Progenitor cell of endocrine pancreas (in vitro differentiated cells): ENCODE measurements at regions not wholly inside any gene's neighbourhood (a gene's known extent, or its start where the extent isn't known, plus 50 kb on each side); places are given as distances from the start of the nearest gene placed in this dataset.
"Not testable (repeated sequence)": the region's sequence is repeated elsewhere in the genome, so short reads cannot be mapped to it uniquely, and the experiment has no call there.

Experiments used
- DNase-seq: peaks from one replicate; pipeline ENCODE4 v3.0.0; 2021; ENCODE audit warnings: low spot score; ENCODE audit not compliant: unreplicated experiment
- H3K27ac Mint-ChIP-seq: 2 replicates; pipeline ENCODE4 v1.8.0; 2021; ENCODE audit warnings: mild to moderate bottlenecking, moderate library complexity, mixed read lengths
- H3K27me3 Mint-ChIP-seq: 2 replicates; pipeline ENCODE4 v1.8.0; 2021; ENCODE audit warnings: mixed read lengths
- H3K36me3 Mint-ChIP-seq: 2 replicates; pipeline ENCODE4 v1.8.0; 2022; ENCODE audit warnings: mixed read lengths; ENCODE audit not compliant: insufficient read depth
- H3K4me1 Mint-ChIP-seq: 2 replicates; pipeline ENCODE4 v1.8.0; 2021; ENCODE audit warnings: low read depth, mixed read lengths
- H3K4me3 Mint-ChIP-seq: 2 replicates; pipeline ENCODE4 v1.8.0; 2021; ENCODE audit warnings: low read depth, mild to moderate bottlenecking, moderate library complexity, mixed read lengths
- H3K9me3 Mint-ChIP-seq: 2 replicates; pipeline ENCODE4 v1.8.0; 2021; ENCODE audit warnings: low read depth, mixed read lengths
- TF ChIP-seq, protein P1 (sequence below): fragments of 200-600 bp; sonication (generic); IDR thresholded peaks from one replicate; pipeline ENCODE4 v1.5.0; 2021; ENCODE audit warnings: antibody characterized with exemption, mild to moderate bottlenecking; ENCODE audit not compliant: unreplicated experiment

DNA sequence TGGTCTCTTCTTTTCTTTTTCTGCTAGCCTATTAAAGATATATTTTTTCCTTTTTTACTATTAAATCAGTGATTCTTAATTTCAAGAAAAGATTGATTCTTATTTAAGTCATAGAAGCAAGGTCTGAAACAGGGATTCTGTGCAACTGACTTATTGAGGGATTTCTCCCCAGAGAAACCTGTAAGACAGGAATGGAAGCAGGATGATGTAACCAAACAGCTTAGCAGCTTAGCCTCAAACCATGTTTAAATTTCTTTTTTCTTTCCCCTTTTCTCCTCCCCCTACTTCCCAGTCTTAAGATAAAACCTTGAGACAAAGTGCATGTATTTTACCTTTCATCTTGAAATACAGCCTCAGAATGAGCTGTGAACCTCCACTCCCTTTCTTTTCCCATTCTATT lies 322.8 kb downstream of the NEK10 start:
- H3K4me3 Mint-ChIP-seq, result no peak overlapping the region
- no peak for DNase-seq
- no peaks in the 10 kb centered on the region for H3K36me3 Mint-ChIP-seq
- H3K4me1 Mint-ChIP-seq, result peaks cover 13% of the 10 kb centered on the region
- no peaks in the 10 kb centered on the region for H3K27me3 Mint-ChIP-seq
- peaks cover 12% of the 10 kb centered on the region for H3K9me3 Mint-ChIP-seq
- no peak overlapping the region for H3K27ac Mint-ChIP-seq
- TF ChIP-seq, protein P1, sequence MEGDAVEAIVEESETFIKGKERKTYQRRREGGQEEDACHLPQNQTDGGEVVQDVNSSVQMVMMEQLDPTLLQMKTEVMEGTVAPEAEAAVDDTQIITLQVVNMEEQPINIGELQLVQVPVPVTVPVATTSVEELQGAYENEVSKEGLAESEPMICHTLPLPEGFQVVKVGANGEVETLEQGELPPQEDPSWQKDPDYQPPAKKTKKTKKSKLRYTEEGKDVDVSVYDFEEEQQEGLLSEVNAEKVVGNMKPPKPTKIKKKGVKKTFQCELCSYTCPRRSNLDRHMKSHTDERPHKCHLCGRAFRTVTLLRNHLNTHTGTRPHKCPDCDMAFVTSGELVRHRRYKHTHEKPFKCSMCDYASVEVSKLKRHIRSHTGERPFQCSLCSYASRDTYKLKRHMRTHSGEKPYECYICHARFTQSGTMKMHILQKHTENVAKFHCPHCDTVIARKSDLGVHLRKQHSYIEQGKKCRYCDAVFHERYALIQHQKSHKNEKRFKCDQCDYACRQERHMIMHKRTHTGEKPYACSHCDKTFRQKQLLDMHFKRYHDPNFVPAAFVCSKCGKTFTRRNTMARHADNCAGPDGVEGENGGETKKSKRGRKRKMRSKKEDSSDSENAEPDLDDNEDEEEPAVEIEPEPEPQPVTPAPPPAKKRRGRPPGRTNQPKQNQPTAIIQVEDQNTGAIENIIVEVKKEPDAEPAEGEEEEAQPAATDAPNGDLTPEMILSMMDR, result no peak

DNA sequence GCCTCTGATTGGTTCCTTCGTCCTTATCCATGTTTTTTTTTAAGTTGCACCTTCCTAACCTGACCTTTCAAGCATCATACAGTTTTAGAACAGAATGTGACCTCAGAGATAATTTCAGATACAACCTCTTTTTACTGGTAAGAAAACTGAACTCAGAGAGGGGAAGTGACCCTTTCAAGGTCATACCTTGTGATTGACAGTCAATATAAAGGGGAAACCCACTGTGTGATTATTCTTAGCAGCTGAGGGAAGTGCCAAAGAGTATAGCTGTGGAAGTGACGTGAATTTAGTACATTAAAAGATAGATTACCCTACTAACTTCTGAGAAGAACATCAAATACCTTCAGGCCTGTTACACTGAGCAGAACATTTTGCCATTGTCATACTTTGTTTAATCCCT lies 319.4 kb downstream of the NEK10 start:
- TF ChIP-seq, protein P1, result no peak
- peaks cover 34% of the 10 kb centered on the region for H3K9me3 Mint-ChIP-seq
- H3K27me3 Mint-ChIP-seq, result no peaks in the 10 kb centered on the region
- H3K4me3 Mint-ChIP-seq, result no peak overlapping the region
- H3K4me1 Mint-ChIP-seq, result peaks cover 9% of the 10 kb centered on the region
- H3K36me3 Mint-ChIP-seq, result peaks cover 3% of the 10 kb centered on the region
- no peak for DNase-seq
- no peak overlapping the region for H3K27ac Mint-ChIP-seq

DNA sequence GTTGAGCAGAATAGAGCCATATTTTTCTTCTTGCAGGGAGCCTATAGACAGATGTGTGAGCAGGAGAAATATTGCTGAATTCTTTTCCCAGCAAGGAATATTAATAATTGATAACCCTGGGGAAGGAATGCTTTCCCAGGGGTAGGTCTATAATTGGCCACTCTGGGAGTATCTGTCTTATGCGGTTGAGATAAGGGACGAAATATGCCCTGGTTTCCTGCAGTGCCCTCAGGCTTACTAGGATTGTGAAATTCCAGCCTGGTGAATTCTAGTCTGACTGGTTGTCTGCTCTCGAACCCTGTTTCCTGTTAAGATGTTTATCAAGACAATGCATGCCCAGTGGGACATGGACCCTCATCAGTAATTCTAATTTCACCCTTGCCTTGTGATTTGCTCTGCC lies 317.7 kb downstream of the NEK10 start:
- not testable (repeated sequence) for H3K4me3 Mint-ChIP-seq, H3K27ac Mint-ChIP-seq, H3K27me3 Mint-ChIP-seq, DNase-seq, H3K36me3 Mint-ChIP-seq, H3K4me1 Mint-ChIP-seq
- peaks cover 45% of the 10 kb centered on the region for H3K9me3 Mint-ChIP-seq

DNA sequence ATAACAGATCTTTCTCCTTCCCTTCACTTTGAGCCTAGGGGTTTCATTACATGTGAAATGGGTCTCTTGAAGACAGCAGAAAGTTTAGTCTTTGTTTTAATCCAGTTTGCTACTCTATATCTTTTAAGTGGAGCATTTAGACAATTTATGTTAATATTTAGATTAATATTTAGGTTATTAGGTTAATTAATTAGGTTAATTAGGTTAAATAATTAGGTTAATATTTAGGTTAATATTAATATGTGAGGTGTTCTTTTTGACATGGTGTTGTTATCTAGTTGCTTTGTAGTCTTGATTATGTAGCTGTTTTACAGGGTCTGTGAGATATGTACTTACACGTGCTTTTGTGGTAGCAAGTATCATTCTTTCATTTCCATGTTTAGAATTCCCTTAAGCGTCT lies 312.9 kb downstream of the NEK10 start:
- Mint-ChIP-seq H3K36me3 (peaks cover 3% of the 10 kb centered on the region), H3K9me3 (peaks cover 46% of the 10 kb centered on the region), H3K4me1 (peaks cover 2% of the 10 kb centered on the region), H3K27me3 (no peaks in the 10 kb centered on the region), H3K27ac (no peak overlapping the region), H3K4me3 (no peak overlapping the region)
- DNase-seq, result no peak
- TF ChIP-seq, protein P1, result no peak

DNA sequence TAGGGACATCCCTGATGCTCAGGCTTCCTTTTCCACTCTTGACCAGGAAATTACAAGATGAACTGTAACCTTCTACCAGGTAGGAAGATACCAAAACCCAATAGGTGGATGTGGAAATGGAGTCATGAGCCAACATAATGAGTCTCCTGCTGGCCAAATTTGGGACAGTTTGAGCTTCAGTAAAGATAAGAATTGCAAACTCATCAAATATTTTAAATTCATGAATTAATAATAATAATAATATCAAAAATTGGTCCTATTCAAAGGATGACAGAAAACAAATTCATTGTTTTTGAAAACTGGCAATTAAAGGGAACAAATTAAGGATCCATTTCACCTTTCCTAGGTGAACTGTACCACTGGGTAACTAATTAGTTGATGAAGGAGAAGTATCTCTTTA lies 309.7 kb downstream of the NEK10 start:
- Mint-ChIP-seq H3K36me3 (no peaks in the 10 kb centered on the region), H3K4me3 (no peak overlapping the region), H3K27me3 (peaks cover 4% of the 10 kb centered on the region), H3K9me3 (peaks cover 24% of the 10 kb centered on the region), H3K27ac (no peak overlapping the region), H3K4me1 (peaks cover 4% of the 10 kb centered on the region)
- no peak for DNase-seq
- TF ChIP-seq, protein P1, result no peak
